ENCODE measurements at regions not wholly inside any gene's neighbourhood (a gene's known extent, or its start where the extent isn't known, plus 50 kb on each side); places are given as distances from the start of the nearest gene placed in this dataset.

GRCh38 chr2:59720296-59720866 lies 833.1 kb downstream of the BCL11A start:
- Histone ChIP-seq H3K4me3 (ENCODE audit: low read length) (no peak overlapping the region), H3K9me3 (ENCODE audit: control insufficient read depth, low read depth, low read length) (no peaks in the 10 kb centered on the region), H3K36me3 (ENCODE audit: control insufficient read depth, insufficient read depth, low read length) (no peaks in the 10 kb centered on the region), H3K27ac (ENCODE audit: low read length) (no peak overlapping the region), H3K4me1 (ENCODE audit: control insufficient read depth, insufficient read depth, low read length) (no peaks in the 10 kb centered on the region), H3K27me3 (ENCODE audit: control insufficient read depth, insufficient read depth, low read length) (no peaks in the 10 kb centered on the region)
- DNase-seq: no peak
- WGBS (ENCODE audit: insufficient coverage, low lambda C conversion rate): 67% methylated on average over 1 of the region's 4 CpGs

GRCh38 chr2:59713577-59713976 lies 839.9 kb downstream of the BCL11A start:
- DNase-seq: no peak
- Histone ChIP-seq H3K27ac (ENCODE audit: low read length) (no peak overlapping the region), H3K36me3 (ENCODE audit: control insufficient read depth, insufficient read depth, low read length) (no peaks in the 10 kb centered on the region), H3K9me3 (ENCODE audit: control insufficient read depth, low read depth, low read length) (no peaks in the 10 kb centered on the region), H3K27me3 (ENCODE audit: control insufficient read depth, insufficient read depth, low read length) (no peaks in the 10 kb centered on the region), H3K4me3 (ENCODE audit: low read length) (no peak overlapping the region), H3K4me1 (ENCODE audit: control insufficient read depth, insufficient read depth, low read length) (no peaks in the 10 kb centered on the region)
- WGBS (ENCODE audit: insufficient coverage, low lambda C conversion rate): 90% methylated on average over 2 of the region's 3 CpGs

- no peaks in the 10 kb centered on the region for H3K4me1 ChIP-seq (ENCODE audit: control insufficient read depth, insufficient read depth, low read length)
- H3K4me3 ChIP-seq (ENCODE audit: low read length): no peak overlapping the region
- no peak for DNase-seq
- H3K27ac ChIP-seq (ENCODE audit: low read length): no peak overlapping the region
- H3K9me3 ChIP-seq (ENCODE audit: control insufficient read depth, low read depth, low read length): no peaks in the 10 kb centered on the region
- H3K36me3 ChIP-seq (ENCODE audit: control insufficient read depth, insufficient read depth, low read length): no peaks in the 10 kb centered on the region
- no peaks in the 10 kb centered on the region for H3K27me3 ChIP-seq (ENCODE audit: control insufficient read depth, insufficient read depth, low read length)
Measured at GRCh38 chr2:59711121-59711520, 842.3 kb downstream of the BCL11A start.

GRCh38 chr2:59706729-59707128 lies 846.7 kb downstream of the BCL11A start:
- Histone ChIP-seq H3K4me1 (ENCODE audit: control insufficient read depth, insufficient read depth, low read length) (peaks cover 5% of the 10 kb centered on the region), H3K4me3 (ENCODE audit: low read length) (no peak overlapping the region), H3K27ac (ENCODE audit: low read length) (no peak overlapping the region), H3K9me3 (ENCODE audit: control insufficient read depth, low read depth, low read length) (no peaks in the 10 kb centered on the region), H3K36me3 (ENCODE audit: control insufficient read depth, insufficient read depth, low read length) (no peaks in the 10 kb centered on the region), H3K27me3 (ENCODE audit: control insufficient read depth, insufficient read depth, low read length) (no peaks in the 10 kb centered on the region)
- no peak for DNase-seq
- WGBS (ENCODE audit: insufficient coverage, low lambda C conversion rate): 55% methylated on average over 2 of the region's 4 CpGs

- no peak overlapping the region for H3K27ac ChIP-seq (ENCODE audit: low read length)
- no peak overlapping the region for H3K4me3 ChIP-seq (ENCODE audit: low read length)
- no peaks in the 10 kb centered on the region for H3K36me3 ChIP-seq (ENCODE audit: control insufficient read depth, insufficient read depth, low read length)
- DNase-seq: peak in 1 of 2 donors; percentile 58
- H3K9me3 ChIP-seq (ENCODE audit: control insufficient read depth, low read depth, low read length): peaks cover 3% of the 10 kb centered on the region
- WGBS (ENCODE audit: insufficient coverage, low lambda C conversion rate): no CpG with 5 or more reads among the region's 1 CpG
- no peaks in the 10 kb centered on the region for H3K27me3 ChIP-seq (ENCODE audit: control insufficient read depth, insufficient read depth, low read length)
- peaks cover 5% of the 10 kb centered on the region for H3K4me1 ChIP-seq (ENCODE audit: control insufficient read depth, insufficient read depth, low read length)
Measured at GRCh38 chr2:59703796-59704195, 849.7 kb downstream of the BCL11A start.

GRCh38 chr2:59702026-59702425 lies 851.4 kb downstream of the BCL11A start:
- 80% methylated on average over 1 of the region's 1 CpG for WGBS (ENCODE audit: insufficient coverage, low lambda C conversion rate)
- DNase-seq: no peak
- H3K4me1 ChIP-seq (ENCODE audit: control insufficient read depth, insufficient read depth, low read length): peaks cover 5% of the 10 kb centered on the region
- no peak overlapping the region for H3K4me3 ChIP-seq (ENCODE audit: low read length)
- no peak overlapping the region for H3K27ac ChIP-seq (ENCODE audit: low read length)
- no peaks in the 10 kb centered on the region for H3K27me3 ChIP-seq (ENCODE audit: control insufficient read depth, insufficient read depth, low read length)
- peaks cover 3% of the 10 kb centered on the region for H3K9me3 ChIP-seq (ENCODE audit: control insufficient read depth, low read depth, low read length)
- no peaks in the 10 kb centered on the region for H3K36me3 ChIP-seq (ENCODE audit: control insufficient read depth, insufficient read depth, low read length)

- WGBS (ENCODE audit: insufficient coverage, low lambda C conversion rate): no CpG with 5 or more reads among the region's 3 CpGs
- H3K9me3 ChIP-seq (ENCODE audit: control insufficient read depth, low read depth, low read length): peaks cover 3% of the 10 kb centered on the region
- H3K36me3 ChIP-seq (ENCODE audit: control insufficient read depth, insufficient read depth, low read length): no peaks in the 10 kb centered on the region
- DNase-seq: no peak
- peaks cover 5% of the 10 kb centered on the region for H3K4me1 ChIP-seq (ENCODE audit: control insufficient read depth, insufficient read depth, low read length)
- H3K27ac ChIP-seq (ENCODE audit: low read length): no peak overlapping the region
- H3K4me3 ChIP-seq (ENCODE audit: low read length): no peak overlapping the region
- no peaks in the 10 kb centered on the region for H3K27me3 ChIP-seq (ENCODE audit: control insufficient read depth, insufficient read depth, low read length)
Measured at GRCh38 chr2:59701271-59701994, 852.0 kb downstream of the BCL11A start.

- H3K27ac ChIP-seq (ENCODE audit: low read length): no peak overlapping the region
- DNase-seq: no peak
- no peak overlapping the region for H3K4me3 ChIP-seq (ENCODE audit: low read length)
- no peaks in the 10 kb centered on the region for H3K4me1 ChIP-seq (ENCODE audit: control insufficient read depth, insufficient read depth, low read length)
- no peaks in the 10 kb centered on the region for H3K36me3 ChIP-seq (ENCODE audit: control insufficient read depth, insufficient read depth, low read length)
- H3K9me3 ChIP-seq (ENCODE audit: control insufficient read depth, low read depth, low read length): peaks cover 4% of the 10 kb centered on the region
- no CpG with 5 or more reads among the region's 1 CpG for WGBS (ENCODE audit: insufficient coverage, low lambda C conversion rate)
- no peaks in the 10 kb centered on the region for H3K27me3 ChIP-seq (ENCODE audit: control insufficient read depth, insufficient read depth, low read length)
Measured at GRCh38 chr2:59694176-59694575, 859.3 kb downstream of the BCL11A start.

- no peak overlapping the region for H3K27ac ChIP-seq (ENCODE audit: low read length)
- DNase-seq: no peak
- H3K9me3 ChIP-seq (ENCODE audit: control insufficient read depth, low read depth, low read length): peaks cover 4% of the 10 kb centered on the region
- no peaks in the 10 kb centered on the region for H3K36me3 ChIP-seq (ENCODE audit: control insufficient read depth, insufficient read depth, low read length)
- no peak overlapping the region for H3K4me3 ChIP-seq (ENCODE audit: low read length)
- no peaks in the 10 kb centered on the region for H3K27me3 ChIP-seq (ENCODE audit: control insufficient read depth, insufficient read depth, low read length)
- 65% methylated on average over 2 of the region's 2 CpGs for WGBS (ENCODE audit: insufficient coverage, low lambda C conversion rate)
- no peaks in the 10 kb centered on the region for H3K4me1 ChIP-seq (ENCODE audit: control insufficient read depth, insufficient read depth, low read length)
Measured at GRCh38 chr2:59693231-59693959, 860.1 kb downstream of the BCL11A start.

GRCh38 chr2:59691518-59692190 lies 861.8 kb downstream of the BCL11A start:
- no peaks in the 10 kb centered on the region for H3K27me3 ChIP-seq (ENCODE audit: control insufficient read depth, insufficient read depth, low read length)
- H3K4me1 ChIP-seq (ENCODE audit: control insufficient read depth, insufficient read depth, low read length): no peaks in the 10 kb centered on the region
- H3K36me3 ChIP-seq (ENCODE audit: control insufficient read depth, insufficient read depth, low read length): no peaks in the 10 kb centered on the region
- H3K9me3 ChIP-seq (ENCODE audit: control insufficient read depth, low read depth, low read length): peaks cover 4% of the 10 kb centered on the region
- H3K27ac ChIP-seq (ENCODE audit: low read length): no peak overlapping the region
- no CpG with 5 or more reads among the region's 3 CpGs for WGBS (ENCODE audit: insufficient coverage, low lambda C conversion rate)
- no peak overlapping the region for H3K4me3 ChIP-seq (ENCODE audit: low read length)
- no peak for DNase-seq

Measured in large intestine (tissue), 3 donors.